Islet precursor cell (in vitro differentiated cells): ENCODE measurements at regions not wholly inside any gene's neighbourhood (a gene's known extent, or its start where the extent isn't known, plus 50 kb on each side); places are given as distances from the start of the nearest gene placed in this dataset.
A peak's percentile ranks its signal among the peaks of the same experiment; 100 is the strongest.
"Not testable (repeated sequence)": the region's sequence is repeated elsewhere in the genome, so short reads cannot be mapped to it uniquely, and the experiment has no call there.

Experiments
- DNase-seq: peaks from one replicate; pipeline ENCODE4 v3.0.0-alpha.2; 2018

DNA sequence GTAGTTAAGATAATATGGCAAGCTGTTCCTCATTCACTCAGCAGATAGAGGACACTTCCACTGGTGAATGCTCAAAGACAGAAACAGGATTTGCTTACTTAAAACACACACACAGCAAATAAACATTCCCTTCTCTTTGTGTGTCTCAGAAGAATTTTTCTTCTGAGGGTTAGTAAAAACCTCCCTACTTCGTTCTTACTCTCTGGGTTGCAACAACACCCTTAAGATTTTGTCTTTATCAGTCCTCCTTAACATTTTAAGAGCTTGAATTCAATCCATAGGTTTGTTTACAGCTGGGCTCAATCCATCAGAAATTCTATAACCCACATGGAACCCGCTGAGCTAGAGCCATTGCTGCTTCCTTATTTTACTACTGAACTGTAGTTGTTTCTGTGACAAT, 237.4 kb upstream of the PIK3R1 start:
- DNase-seq, result no peak

DNA sequence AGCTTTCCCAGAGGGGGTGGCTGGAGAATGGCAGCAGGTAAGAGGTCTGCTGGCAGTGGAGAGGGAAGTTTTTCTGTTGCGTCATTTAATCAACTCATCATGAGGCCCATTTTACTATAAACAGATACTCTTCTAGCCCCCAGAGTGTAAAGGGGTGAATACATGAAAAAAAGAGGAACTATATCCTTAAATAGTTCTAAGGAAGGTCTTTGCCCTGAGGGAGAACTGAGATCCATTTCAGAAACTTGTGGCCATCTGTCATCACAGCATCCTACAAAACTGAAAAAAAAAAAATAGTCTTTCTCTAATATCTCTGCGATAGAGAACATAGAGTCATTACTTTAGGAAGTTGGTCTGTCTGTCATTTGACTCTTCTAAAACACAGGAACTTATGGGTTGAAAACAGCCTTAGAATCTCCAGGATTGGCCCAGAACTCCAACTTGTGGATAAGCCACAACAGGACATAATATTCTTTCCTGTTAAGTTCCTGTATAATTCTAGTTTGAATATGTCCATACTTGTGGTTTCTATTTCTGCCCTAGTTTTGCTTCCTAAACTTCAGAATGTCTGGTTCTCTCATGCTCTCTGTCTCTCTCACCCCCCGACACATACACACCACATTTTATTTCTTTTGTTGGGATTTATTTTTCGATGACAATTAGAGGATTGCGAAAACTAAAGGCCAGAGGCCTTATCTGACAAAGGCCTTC, 238.5 kb upstream of the PIK3R1 start:
- no peak for DNase-seq

DNA sequence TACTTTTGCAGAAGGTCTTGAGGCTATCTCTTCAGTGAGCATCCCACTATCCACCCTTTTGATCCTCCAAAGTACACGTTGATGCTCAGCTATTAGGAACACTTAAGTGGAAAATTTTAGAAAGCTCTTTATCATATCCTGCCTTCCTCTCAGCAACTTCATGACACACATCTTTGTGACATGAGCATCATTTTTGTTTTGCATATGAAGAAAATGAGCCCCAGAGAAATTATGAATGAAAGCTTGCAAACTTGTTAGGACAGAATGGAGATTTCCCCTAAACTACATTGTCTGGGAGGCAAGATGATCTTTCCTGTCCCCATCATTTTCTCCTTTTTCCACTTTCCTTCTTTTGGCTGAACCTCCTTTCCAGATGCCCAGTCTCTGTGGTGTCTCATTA, 239.4 kb upstream of the PIK3R1 start:
- no peak for DNase-seq

DNA sequence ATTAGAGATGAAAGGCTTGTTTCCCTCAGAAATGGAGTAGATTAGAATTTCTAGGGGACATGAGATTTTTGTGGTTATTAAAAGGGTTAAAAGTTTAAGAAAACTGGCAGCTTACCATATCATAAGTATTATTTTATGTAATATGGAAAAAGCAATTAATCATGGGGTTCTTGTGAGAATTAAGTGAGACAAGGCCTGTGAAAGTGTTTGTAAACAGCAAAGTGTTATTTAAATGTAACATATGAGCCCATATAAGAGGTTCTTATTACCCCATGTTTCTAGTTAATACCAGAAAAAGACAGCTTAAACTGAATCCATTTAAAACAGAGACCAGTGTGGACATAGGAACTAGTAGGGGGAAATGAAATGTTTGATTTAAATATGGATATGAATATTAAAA, 241.1 kb upstream of the PIK3R1 start:
- no peak for DNase-seq

DNA sequence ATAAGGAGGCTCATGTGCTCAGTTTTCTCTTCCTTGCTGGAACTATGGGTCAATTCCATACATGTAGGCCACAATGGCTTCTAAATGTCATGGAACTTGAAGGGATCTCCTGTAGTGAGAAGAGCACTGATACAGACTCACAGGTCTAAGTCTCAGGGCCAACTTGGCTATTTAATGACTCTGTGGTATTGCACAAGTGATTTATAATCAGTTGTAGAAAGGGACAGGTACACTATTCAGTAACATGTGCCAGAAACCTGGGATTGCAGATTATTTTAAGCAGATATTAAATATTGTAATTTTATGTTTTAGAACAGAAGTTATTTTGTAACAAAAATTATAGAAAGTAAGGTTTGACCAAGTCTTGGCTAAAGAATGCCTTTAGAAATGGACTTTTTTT, 241.5 kb upstream of the PIK3R1 start:
- no peak for DNase-seq

- no peak for DNase-seq
Observed at GRCh38 chr5:67971971-67972821, 243.4 kb upstream of the PIK3R1 start.

DNA sequence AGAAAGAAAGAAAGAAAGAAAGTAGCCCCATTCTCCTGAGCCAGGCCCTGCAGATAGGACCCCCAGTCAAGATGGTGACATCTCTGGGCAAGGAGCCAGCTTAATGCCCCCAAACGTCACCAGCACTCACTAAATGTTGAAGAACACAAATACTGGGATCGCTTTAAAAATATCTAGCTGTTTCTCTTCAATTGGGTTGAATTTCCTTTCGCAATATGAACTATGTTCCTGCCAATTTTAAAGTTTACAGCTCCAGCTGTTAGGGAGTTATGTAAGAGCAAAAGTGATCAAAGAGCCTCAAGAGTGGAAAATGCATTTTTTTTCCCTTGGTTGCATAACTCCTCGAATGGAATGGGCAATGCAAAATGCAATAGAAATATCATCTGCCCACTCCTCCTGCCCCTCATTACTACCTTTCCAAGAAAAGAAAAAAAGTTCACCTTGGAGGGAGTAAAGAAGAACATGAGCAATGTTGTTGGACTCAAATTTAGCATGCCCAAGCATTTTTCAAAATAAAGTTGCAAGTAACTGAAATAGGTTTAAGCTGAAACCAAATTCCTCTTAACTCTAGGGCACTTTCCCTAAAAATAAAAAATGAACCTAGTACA, 244.2 kb upstream of the PIK3R1 start:
- no peak for DNase-seq

DNA sequence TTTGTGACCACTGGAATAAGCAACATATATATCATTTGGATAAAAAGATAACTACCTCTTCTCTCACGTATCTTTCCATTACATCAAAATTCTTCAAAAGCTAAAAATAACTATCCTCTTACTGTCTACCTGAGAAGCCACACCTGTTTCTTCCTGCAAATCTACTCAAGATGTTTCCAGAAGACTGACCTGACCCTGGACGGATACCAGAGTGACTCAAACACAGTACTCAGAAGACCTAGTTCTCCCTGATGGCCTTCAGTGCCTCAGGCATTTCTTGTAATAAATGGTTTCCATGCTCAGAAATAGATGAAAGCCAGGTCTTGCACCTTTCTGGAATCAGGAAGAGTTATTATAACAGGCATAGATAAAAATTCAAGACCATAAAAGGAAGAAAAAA, 245.9 kb upstream of the PIK3R1 start:
- DNase-seq, result no peak

DNA sequence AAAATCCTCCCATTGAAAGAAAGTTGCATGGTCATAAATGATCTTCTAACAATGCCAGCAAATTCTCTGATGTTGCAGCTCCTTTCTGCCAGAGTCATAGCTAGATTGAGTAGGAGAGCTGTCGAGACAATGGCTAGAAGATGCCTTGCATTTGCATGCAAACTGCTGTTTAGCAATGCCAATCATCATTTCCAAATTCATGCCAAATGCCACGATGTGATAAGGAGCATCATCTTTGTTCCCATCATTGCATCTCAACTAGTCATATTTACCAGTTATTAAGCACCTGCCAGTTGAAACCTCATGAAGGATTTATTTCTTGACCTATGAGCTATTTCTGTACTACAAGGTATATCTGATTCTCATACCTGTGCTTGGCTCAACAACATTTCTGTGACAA, 246.4 kb upstream of the PIK3R1 start:
- DNase-seq, result no peak

DNA sequence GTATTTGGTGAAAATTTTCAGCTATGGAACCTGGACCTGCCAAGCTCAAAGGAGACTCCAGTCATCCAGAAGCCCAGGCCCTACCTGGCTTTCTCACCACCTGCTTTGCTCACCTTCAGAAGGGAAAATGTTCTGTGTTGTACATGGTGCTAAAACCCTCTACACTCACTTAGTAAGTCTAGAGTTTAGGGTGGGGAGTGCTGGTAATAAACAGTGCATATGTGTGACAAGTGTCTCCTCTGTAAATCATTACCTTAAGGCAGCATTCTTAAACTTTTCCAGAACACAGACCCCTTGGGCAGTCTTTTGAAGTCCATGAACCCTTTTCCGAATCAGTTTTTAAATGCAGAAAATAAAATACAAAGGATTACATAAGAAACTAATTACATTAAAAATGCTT, 248.8 kb upstream of the PIK3R1 start:
- DNase-seq, result no peak

DNA sequence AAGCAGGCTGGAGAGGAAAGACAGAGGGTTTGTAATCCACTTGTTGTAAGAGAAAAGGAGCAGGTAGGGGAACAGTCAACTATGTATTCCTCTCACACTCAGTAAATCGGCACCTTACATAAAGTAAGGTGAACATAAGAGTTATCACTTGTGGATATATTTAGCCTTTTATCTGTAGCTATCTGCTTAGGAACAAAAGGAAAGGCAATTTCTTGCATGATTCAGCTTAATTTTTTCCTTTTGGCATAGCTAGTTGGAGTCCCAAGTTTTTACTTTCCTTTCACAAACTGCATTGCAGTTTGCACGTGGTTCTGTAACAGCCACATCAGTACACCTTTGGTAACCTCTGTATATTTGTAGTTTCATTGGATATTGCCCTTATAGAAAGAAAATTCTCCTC, 250.9 kb upstream of the PIK3R1 start:
- no peak for DNase-seq

DNA sequence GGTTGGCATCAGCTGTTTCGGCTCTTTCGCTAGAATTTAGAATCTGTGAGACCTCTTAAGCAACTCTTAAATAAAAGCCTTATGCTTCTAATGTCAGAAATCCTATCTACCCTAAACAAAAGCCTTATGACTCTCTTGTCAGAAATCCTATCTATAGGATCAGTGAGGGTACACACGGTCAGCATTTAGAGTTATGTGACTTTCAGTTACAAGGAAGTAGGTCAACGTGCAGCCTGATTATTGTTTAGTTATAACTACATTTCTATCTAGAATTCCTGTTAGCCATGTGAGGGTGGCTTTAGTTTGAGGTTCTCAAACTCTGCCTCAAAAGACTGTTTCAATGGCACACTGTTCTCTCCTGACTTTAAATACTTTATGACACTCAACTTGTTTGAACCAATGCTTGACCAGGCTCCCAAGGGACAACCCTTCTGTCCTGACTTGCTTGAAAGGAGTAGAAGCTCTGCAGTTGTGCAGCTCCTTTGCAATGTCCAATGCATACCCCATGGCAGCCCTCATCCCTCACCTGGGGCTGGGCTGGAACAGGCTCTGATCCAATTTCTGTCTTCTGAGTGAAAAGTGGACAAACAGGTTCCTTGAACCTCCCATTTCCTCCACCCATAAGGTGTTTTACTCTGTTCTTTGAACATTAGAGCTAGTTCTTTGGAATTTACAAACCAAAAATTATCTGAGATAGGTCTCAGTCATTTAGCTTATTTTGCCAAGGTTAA, 251.6 kb upstream of the PIK3R1 start:
- peak; percentile 54 for DNase-seq

DNA sequence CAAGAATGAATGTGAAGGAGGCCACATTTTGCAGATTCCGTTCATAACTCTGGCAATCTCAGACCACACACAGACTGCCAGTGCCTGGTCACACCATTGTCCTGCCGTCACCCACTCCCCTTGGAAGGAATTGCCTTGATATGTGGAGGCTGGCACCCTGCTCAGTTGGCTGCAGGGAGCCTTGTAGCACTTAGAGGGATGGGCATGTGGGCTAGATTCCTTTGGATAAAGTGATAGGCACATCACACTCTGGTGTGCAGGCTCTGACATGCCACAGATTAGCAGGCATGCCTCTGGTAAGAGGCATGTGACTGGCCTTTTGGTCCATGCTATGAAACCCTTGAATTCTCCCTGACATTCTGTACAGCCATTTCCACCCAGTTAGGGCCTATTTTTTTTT, 254.6 kb upstream of the PIK3R1 start:
- DNase-seq, result peak; percentile 77

DNA sequence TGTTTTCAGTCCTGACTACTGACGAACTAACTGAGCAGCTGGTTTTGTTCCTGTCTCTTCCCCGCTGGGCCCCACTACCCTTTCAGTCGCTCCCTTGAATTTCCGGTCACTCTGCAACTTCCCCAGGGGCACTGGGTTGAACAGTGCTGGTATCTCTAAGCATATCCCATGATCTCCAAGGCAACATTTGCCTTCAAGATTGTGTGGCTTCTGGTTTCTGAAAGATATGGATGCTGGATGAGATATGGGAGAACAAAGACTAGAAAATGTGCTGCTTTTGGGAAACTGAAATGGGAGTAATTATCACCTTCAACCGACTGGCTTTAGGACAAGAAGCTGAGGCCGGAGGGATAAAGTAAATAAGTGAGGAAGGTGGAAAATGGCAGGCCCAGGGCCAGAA, 258.2 kb upstream of the PIK3R1 start:
- peak; percentile 65 for DNase-seq

DNA sequence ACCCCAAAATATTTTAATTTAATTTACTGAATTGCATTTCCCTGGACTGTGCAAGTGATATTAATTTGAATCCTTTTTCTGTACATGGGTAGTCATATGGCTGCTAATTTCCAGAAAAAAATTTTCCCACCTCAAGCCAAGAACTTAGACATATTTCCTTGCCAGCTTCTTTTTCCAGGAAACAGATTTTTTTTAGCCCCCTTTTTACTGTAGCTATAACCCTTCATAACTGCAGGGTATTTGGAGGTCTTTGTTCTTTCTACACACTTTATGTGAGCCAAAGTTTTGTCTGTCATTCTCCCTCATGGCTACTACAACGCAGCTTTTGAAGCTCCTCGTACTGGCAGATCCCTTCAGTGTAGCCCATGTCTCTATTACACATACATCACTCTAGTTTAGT, 261.2 kb upstream of the PIK3R1 start:
- DNase-seq, result no peak

DNA sequence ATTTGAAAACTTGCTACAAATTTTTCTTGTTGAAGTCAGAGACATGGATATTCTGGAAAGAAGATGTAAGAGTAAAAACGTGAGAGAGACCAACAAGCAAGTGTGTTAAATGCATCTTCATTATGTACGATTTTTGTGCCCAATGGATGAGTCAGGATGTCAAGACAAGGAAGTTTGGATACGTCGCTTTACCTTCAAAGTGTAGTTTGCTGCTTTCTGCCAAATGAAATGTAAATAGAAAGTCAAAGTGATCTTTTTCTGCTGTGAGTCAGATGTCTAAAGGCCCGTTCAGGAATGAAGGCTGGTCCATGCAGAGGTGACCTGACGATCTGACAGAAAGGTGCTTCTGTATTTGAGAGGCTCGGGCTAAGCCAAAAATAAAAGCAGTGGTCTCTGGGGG, 273.1 kb upstream of the PIK3R1 start:
- no peak for DNase-seq

DNA sequence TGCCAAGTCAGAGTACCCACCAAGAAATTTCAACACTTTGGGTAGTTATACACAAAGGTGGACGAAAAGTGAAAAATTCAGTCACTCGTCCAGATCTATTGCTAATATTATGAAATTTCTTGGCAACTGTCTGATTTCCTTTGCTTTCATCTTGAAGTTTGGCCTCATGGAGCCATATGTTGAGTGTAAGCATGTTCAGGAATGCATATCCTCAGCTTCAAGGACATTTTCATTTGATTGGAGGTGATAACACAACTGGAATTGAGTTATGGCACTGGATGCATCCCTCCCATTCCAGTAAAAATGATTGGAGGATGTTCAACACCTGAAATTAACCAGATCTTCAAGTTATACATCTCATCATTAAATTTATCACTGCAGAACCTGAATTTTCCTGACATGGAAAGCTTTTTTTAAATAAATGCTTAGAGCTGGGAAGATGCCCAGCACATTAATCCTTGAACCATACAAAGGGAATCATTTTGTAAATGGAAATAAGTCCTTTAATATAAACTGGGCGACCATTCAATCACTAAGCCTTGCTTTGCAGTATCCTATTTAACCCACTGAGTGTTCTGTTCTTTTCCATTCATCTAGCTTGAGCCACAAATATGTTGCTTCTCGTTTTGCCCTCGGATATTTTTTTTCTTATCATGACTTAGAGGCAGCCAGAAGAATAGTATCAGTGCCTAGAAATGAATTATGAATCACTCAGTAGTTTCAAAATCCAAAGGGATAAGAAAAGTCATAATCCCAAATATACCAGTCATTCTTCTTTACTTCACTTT, 273.7 kb upstream of the PIK3R1 start:
- DNase-seq, result no peak

GRCh38 chr5:67935908-67936566, 279.5 kb upstream of the PIK3R1 start:
- DNase-seq, result no peak

GRCh38 chr5:67934976-67935375, 280.6 kb upstream of the PIK3R1 start:
- DNase-seq, result no peak

DNA sequence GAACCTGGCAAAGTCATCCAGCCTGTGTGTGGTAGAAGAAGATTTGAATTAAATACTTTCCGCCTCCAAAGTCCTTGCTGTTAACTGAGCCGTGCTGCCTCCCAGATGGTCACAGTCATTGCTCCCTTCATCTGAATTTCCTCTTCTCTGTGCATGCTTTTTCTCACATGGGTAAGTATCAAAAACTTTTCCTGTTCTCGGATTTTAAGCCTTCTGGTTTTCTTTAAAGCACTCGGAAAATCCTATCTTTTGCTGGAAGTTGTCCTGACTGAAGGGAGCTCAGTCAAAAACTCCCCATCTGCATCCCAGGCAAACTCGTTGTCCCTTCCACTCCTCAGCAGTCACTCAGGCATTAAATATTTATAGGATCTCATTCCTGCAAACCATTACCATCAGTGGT, 290.0 kb upstream of the PIK3R1 start:
- no peak for DNase-seq

GRCh38 chr5:67921004-67921601, 294.5 kb upstream of the PIK3R1 start:
- no peak for DNase-seq

DNA sequence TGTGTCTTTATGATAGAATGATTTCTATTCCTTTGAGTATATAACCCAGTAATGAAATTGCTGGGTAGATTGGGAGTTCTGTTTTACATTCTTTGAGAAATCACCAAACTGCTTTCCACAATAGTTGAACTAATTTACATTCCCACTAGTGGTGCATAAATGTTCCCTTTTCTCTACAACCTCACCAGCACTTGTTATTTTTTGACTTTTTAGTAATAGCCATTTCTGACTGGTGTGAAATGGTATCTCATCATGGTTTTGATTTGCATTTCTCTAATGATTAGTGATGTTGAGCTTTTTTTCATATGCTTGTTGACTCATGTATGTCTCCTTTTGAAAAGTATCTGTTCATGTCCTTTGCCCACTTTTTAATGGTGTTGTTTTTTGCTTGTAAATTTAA, 296.0 kb upstream of the PIK3R1 start:
- not testable (repeated sequence) for DNase-seq
